HEK293T (cell line): ENCODE measurements at regions not wholly inside any gene's neighbourhood (a gene's known extent, or its start where the extent isn't known, plus 50 kb on each side); places are given as distances from the start of the nearest gene placed in this dataset.

Source experiments
- BHLHE40 ChIP-seq: fragments of 450-650 bp; IDR thresholded peaks from 2 replicates; pipeline ENCODE4 v1.6.1; 2016; ENCODE audit warnings: mild to moderate bottlenecking, moderate library complexity, borderline replicate concordance
- ELF4 ChIP-seq: fragments of 450-650 bp; IDR thresholded peaks from 2 replicates; pipeline ENCODE4 v1.6.1; 2017; ENCODE audit warnings: antibody characterized with exemption
- FOXA1 ChIP-seq: fragments of 450-650 bp; IDR thresholded peaks from 2 replicates; pipeline ENCODE4 v1.6.1; 2016; ENCODE audit warnings: mild to moderate bottlenecking
- FOXK2 ChIP-seq: fragments of 450-650 bp; IDR thresholded peaks from 2 replicates; pipeline ENCODE4 v1.6.1; 2016; ENCODE audit warnings: mild to moderate bottlenecking
- FOXM1 ChIP-seq: fragments of 450-650 bp; IDR thresholded peaks from 2 replicates; pipeline ENCODE4 v1.6.1; 2017; ENCODE audit warnings: mild to moderate bottlenecking, borderline replicate concordance
- L3MBTL2 ChIP-seq: fragments of 450-650 bp; conservative IDR thresholded peaks from 2 replicates; pipeline ENCODE4 v1.6.1; 2016; ENCODE audit warnings: mild to moderate bottlenecking
- LEF1 ChIP-seq: fragments of 450-650 bp; IDR thresholded peaks from 2 replicates; pipeline ENCODE4 v1.6.1; 2017; ENCODE audit warnings: mild to moderate bottlenecking, borderline replicate concordance
- PKNOX1 ChIP-seq: fragments of 450-650 bp; IDR thresholded peaks from 2 replicates; pipeline ENCODE4 v1.6.1; 2016
- SP1 ChIP-seq: fragments of 450-650 bp; IDR thresholded peaks from 2 replicates; pipeline ENCODE4 v1.6.1; 2017
- TARDBP ChIP-seq: fragments of 450-650 bp; IDR thresholded peaks from 2 replicates; pipeline ENCODE4 v1.6.1; 2016
- ZNF384 ChIP-seq: fragments of 450-650 bp; IDR thresholded peaks from 2 replicates; pipeline ENCODE4 v1.6.1; 2016

GRCh38 chr2:206381881-206382280 is 61.5 kb upstream of the ADAM23 start:
- TF ChIP-seq SP1 (no peak), ELF4 (no peak), L3MBTL2 (no peak), ZNF384 (no peak), PKNOX1 (no peak), FOXM1 (no peak), FOXK2 (no peak), FOXA1 (no peak), BHLHE40 (no peak), LEF1 (no peak), TARDBP (no peak)
